ENCODE measurements at regions not wholly inside any gene's neighbourhood (a gene's known extent, or its start where the extent isn't known, plus 50 kb on each side); places are given as distances from the start of the nearest gene placed in this dataset.

DNA sequence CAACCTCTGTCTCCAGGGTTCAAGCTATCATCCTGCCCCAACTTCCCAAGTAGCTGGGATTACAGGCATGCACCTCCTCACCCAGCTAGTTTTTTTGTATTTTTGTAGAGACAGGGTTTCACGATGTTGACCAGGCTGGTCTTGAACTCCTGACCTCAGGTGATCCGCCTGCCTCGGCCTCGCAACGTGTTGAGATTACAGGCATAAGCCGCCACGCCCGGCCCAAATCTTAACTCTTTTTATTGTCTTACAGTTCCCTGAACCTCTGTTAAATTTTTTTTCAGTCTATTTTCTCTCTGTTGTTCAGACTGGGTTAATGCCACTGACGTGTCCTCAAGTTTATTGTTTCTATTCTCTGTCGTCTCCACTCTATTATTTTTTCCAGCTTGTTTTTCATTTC is 115.8 kb upstream of the UBE3A start:
- TF ChIP-seq POLR2A (IDR thresholded peaks at IDR 0.05; ENCODE audit: low read depth, low read length) (no peak), MAZ (IDR thresholded peaks at IDR 0.05; ENCODE audit: borderline replicate concordance, low read depth, low read length) (no peak), CHD1 (IDR thresholded peaks at IDR 0.05; ENCODE audit: low read depth, low read length) (no peak), CEBPB (IDR thresholded peaks at IDR 0.05; ENCODE audit: low read depth, low read length) (no peak)
- TF ChIP-seq, protein P1, sequence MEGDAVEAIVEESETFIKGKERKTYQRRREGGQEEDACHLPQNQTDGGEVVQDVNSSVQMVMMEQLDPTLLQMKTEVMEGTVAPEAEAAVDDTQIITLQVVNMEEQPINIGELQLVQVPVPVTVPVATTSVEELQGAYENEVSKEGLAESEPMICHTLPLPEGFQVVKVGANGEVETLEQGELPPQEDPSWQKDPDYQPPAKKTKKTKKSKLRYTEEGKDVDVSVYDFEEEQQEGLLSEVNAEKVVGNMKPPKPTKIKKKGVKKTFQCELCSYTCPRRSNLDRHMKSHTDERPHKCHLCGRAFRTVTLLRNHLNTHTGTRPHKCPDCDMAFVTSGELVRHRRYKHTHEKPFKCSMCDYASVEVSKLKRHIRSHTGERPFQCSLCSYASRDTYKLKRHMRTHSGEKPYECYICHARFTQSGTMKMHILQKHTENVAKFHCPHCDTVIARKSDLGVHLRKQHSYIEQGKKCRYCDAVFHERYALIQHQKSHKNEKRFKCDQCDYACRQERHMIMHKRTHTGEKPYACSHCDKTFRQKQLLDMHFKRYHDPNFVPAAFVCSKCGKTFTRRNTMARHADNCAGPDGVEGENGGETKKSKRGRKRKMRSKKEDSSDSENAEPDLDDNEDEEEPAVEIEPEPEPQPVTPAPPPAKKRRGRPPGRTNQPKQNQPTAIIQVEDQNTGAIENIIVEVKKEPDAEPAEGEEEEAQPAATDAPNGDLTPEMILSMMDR (conservative IDR thresholded peaks at IDR 0.05; ENCODE audit: low read depth, low read length): no peak
- TF ChIP-seq, protein P2, sequence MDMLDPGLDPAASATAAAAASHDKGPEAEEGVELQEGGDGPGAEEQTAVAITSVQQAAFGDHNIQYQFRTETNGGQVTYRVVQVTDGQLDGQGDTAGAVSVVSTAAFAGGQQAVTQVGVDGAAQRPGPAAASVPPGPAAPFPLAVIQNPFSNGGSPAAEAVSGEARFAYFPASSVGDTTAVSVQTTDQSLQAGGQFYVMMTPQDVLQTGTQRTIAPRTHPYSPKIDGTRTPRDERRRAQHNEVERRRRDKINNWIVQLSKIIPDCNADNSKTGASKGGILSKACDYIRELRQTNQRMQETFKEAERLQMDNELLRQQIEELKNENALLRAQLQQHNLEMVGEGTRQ (IDR thresholded peaks at IDR 0.05; ENCODE audit: low read depth, low read length): no peak

All from IMR-90 (cell line).